Heart right ventricle (tissue), 16 donors: ENCODE measurements at regions not wholly inside any gene's neighbourhood (a gene's known extent, or its start where the extent isn't known, plus 50 kb on each side); places are given as distances from the start of the nearest gene placed in this dataset.
A peak's percentile ranks its signal among the peaks of the same experiment; 100 is the strongest.
"Not testable (repeated sequence)": the region's sequence is repeated elsewhere in the genome, so short reads cannot be mapped to it uniquely, and the experiment has no call there.

Experiments used
- ATAC-seq, 8 donors: fragments of 200-7000 bp; cut with Tn5 transposase; one replicate each; pipeline ENCODE4 v1.9.1; 2020; ENCODE audit warnings: mild to moderate bottlenecking in 8 of 8, moderate library complexity in 8 of 8, moderate number of reproducible peaks in 1 of 8
- DNase-seq, 2 donors: peaks; one replicate each; pipeline ENCODE4 v3.0.0-alpha.2; 2020
- H3K27ac ChIP-seq, 10 donors: fragments of 200-600 bp; sonication (generic) in 2 of 10; one replicate each; pipeline versions ENCODE4 v1.5.0 to v1.8.0; 2020 to 2022; ENCODE audit warnings: mild to moderate bottlenecking in 3 of 10
- H3K27me3 ChIP-seq, 7 donors: fragments of 200-600 bp; one replicate each; pipeline ENCODE4 v1.8.0; 2021 to 2022; ENCODE audit warnings: mild to moderate bottlenecking in 2 of 7
- H3K36me3 ChIP-seq, 9 donors: fragments of 200-600 bp; sonication (generic) in 1 of 9; one replicate each; pipeline versions ENCODE4 v1.5.0 to v1.8.0; 2020 to 2022; ENCODE audit warnings: mild to moderate bottlenecking in 2 of 9
- H3K4me1 ChIP-seq, 9 donors: fragments of 200-600 bp; sonication (generic) in 1 of 9; one replicate each; pipeline versions ENCODE4 v1.5.0 to v1.8.0; 2020 to 2022; ENCODE audit warnings: mild to moderate bottlenecking in 4 of 9
- H3K4me3 ChIP-seq, 10 donors: fragments of 200-600 bp; sonication (generic) in 2 of 10; one replicate each; pipeline versions ENCODE4 v1.5.0 to v1.8.0; 2020 to 2022; ENCODE audit warnings: mild to moderate bottlenecking in 7 of 10, moderate library complexity in 2 of 10
- H3K9me3 ChIP-seq, 11 donors: fragments of 200-600 bp in 10 of 11; sonication (generic) in 2 of 11; one replicate each; pipeline versions ENCODE4 v1.5.0 to v1.8.0; 2013 to 2022; ENCODE audit warnings: mild to moderate bottlenecking in 2 of 11, control low read depth in 1 of 11, moderate library complexity in 1 of 11
- WGBS, 2 donors: extraction: QIAGEN DNeasy Blood & Tissue Kit; methylation state at CpG; one replicate each; pipeline ENCODE4 v1.1.7; 2013; ENCODE audit warnings: inconsistent platforms in 1 of 2; 5-methylcytosine and 5-hydroxymethylcytosine counted together
- intact Hi-C, 10 donors: fragments of 100-400 bp; cut with DNase I; formaldehyde crosslinking; loops; one replicate each; pipeline versions ENCODE4 v1.11.1 to v1.14.2; 2022
- TF ChIP-seq, protein P1 (sequence below), 9 donors: fragments of 200-600 bp; sonication (generic) in 2 of 9; IDR thresholded peaks; one replicate each; pipeline versions ENCODE4 v1.5.0 to v1.8.0; 2021 to 2022; ENCODE audit warnings: antibody characterized with exemption in 9 of 9, mild to moderate bottlenecking in 5 of 9, moderate library complexity in 1 of 9
- donor health status: Arrhythmogenic right ventricular cardiomyopathy.
- donor health status: ischemic (EF 13 %, LVEDD 7.1; RV severe dilation, severe dysfunction).
- donor health status: healthy with polysubstance abuse.
- donor health status: DM: no; HTN: yes; CAD: no.
- donor health status: DM: no; HTN: no; CAD: no.
- donor health status: ischemic (EF 25% LVEDD 6.9; RV normal size, moderate dysfunction).
- donor health status: ischemic (EF 25% LVEDD 5.7; RV mildly dilated, moderate dysfunction).
- donor health status: healthy.
- donor health status: DM: yes; HTN: yes; CAD: no.
- donor health status: Ischemic cardiomyopathy.
- donor health status: ischemic (EF 35%, LVEDD 5.7; RV mildly dilated, moderate dysfunction).
- donor health status: nonischemic (EF 11% LVEDD 7.7; RV severe dilation, severe dysfunction).
- donor health status: DM: yes; HTN: yes; CAD: no.
- donor health status: PGD.
- donor health status: ischemic (EF 29% LVEDD 5.4; RV normal size, mild dysfunction).
- donor health status: nonischemic (EF 23%, LVEDD 6.1; RV moderate dilation, normal function).

DNA sequence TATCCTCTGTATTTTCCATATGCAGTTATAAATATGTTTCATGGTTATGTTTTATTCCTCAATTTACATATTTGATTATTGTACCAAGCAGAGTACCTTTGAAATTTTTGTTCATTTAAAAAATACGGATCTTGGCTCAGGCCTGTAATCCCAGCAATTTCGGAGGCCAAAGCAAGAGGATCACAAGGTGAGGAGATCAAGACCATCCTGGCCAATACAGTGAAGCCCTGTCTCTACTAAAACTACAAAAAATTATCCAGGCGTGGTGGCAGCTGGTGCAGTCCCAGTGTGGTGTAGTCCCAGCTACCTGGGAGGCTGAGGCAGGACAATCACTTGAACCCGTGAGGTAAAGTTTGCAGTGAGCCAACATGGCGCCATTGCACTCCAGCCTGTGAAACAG, 251.2 kb upstream of the TPTE start:
- WGBS, 2 donors, result 51% methylated on average over 5 of the region's 5 CpGs
- H3K9me3 ChIP-seq, result peaks cover 0 to 23% (median 0%) of the 10 kb centered on the region in 11 donors
- H3K27me3 ChIP-seq, H3K4me3 ChIP-seq, H3K36me3 ChIP-seq, DNase-seq, H3K4me1 ChIP-seq, H3K27ac ChIP-seq, intact Hi-C loops: not testable (repeated sequence)
- peak in 5 of 8 donors; percentile 24 to 42 (median 33) for ATAC-seq

DNA sequence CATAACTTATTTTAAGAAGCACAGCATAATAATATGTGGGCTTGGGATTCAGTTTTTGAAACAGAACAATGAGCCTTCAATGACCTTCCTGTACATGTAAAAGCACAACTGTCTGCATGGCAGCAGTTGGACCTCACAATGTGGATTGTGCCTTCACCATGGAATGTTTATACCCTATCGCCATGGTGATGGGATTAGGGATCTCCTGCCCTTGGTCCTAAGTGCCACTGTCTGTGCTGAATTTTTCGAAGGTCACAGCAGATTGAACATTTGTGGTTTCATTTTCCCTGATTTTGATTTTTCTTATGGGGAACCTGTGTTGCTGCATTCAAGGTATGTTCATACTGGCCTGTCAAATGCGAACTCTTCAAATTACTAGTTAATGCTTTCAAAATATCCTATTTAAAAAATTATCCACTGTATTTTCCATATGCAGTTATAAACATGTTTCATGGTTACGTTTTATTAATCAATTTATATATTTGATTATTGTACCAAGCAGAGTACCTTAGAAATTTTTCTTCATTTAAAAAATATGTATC, 249.6 kb upstream of the TPTE start:
- H3K27me3 ChIP-seq, DNase-seq, H3K36me3 ChIP-seq, H3K4me1 ChIP-seq, H3K27ac ChIP-seq, intact Hi-C loops, H3K4me3 ChIP-seq: not testable (repeated sequence)
- peaks cover 0 to 23% (median 0%) of the 10 kb centered on the region in 11 donors for H3K9me3 ChIP-seq
- WGBS, 2 donors, result 60% methylated on average over 4 of the region's 4 CpGs
- peak in 1 of 8 donors; percentile 28 for ATAC-seq

DNA sequence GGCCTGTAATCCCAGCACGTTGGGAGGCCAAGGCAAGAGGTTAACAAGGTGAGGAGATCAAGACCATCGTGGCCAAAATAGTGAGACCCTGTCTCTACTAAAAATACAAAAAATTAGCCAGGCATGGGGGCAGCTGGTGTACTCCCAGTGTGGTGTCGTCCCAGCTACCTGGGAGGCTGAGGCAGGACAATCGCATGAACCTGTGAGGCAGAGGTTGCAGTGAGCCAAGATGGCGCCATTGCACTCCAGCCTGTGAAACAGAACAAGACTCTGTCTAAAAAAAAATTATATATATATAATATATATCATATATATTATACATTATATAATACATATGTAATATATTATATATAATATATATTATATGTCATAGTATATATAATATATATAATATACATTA, 249.2 kb upstream of the TPTE start:
- peaks cover 0 to 23% (median 0%) of the 10 kb centered on the region in 11 donors for H3K9me3 ChIP-seq
- ATAC-seq (peak in 5 of 8 donors; percentile 49 to 89 (median 78)), DNase-seq (no peak)
- H3K4me3 ChIP-seq, result no peak overlapping the region
- no peaks in the 10 kb centered on the region for H3K36me3 ChIP-seq
- no peaks in the 10 kb centered on the region for H3K4me1 ChIP-seq
- TF ChIP-seq, protein P1, sequence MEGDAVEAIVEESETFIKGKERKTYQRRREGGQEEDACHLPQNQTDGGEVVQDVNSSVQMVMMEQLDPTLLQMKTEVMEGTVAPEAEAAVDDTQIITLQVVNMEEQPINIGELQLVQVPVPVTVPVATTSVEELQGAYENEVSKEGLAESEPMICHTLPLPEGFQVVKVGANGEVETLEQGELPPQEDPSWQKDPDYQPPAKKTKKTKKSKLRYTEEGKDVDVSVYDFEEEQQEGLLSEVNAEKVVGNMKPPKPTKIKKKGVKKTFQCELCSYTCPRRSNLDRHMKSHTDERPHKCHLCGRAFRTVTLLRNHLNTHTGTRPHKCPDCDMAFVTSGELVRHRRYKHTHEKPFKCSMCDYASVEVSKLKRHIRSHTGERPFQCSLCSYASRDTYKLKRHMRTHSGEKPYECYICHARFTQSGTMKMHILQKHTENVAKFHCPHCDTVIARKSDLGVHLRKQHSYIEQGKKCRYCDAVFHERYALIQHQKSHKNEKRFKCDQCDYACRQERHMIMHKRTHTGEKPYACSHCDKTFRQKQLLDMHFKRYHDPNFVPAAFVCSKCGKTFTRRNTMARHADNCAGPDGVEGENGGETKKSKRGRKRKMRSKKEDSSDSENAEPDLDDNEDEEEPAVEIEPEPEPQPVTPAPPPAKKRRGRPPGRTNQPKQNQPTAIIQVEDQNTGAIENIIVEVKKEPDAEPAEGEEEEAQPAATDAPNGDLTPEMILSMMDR (IDR thresholded peaks at IDR 0.05), result no peak
- 56 to 59% methylated on average over 5 of the region's 5 CpGs for WGBS, 2 donors
- H3K27me3 ChIP-seq, result no peaks in the 10 kb centered on the region
- no peak overlapping the region for H3K27ac ChIP-seq
- intact Hi-C loops, result no loop called here

DNA sequence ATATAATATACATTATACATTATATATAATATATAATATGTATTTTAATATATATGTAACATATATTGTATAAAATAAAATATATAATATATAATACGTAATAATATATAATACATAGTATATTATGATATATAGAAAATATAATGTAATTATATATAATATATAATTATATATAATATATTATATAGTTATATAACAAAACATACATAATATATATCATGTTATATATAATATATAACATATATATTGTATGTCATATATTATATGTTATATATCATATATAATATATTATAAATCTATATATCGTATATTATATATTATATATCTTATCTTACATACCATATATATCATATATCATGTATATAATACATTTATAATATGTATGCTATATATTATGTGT, 248.2 kb upstream of the TPTE start:
- Histone ChIP-seq H3K4me1 (no peaks in the 10 kb centered on the region), H3K36me3 (no peaks in the 10 kb centered on the region), H3K27me3 (no peaks in the 10 kb centered on the region), H3K9me3 (peaks cover 0 to 23% (median 0%) of the 10 kb centered on the region in 11 donors), H3K27ac (no peak overlapping the region), H3K4me3 (no peak overlapping the region)
- TF ChIP-seq, protein P1 (IDR thresholded peaks at IDR 0.05), result no peak
- DNase-seq, result no peak
- intact Hi-C loops, result no loop called here
- ATAC-seq, result no peak
- WGBS, 2 donors, result 52 to 81% methylated on average over 2 of the region's 2 CpGs

DNA sequence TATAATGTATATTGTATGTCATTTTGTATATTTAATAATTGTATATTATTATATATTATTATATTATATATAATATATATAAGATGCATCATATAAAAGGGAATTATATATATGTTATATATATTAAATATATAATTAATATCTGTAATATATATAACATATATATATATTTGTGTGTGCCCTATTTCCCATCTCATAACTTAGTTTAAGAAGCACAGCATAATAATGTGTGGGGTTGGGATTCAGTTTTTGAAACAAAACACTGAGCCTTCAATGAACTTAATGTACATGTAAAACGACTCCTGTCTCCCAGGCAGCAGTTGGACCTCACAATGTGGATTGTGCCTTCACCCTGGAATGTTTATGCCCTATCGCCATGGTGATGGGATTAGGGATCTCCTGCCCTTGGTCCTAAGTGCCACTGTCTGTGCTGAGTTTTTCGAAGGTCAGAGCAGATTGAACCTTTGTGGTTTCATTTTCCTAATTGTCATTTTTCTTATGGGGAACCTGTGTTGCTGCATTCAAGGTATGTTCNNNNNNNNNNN, 247.5 kb upstream of the TPTE start:
- DNase-seq (peak in 1 of 2 donors; percentile 7), ATAC-seq (peak in 3 of 8 donors; percentile 61 to 75 (median 67))
- H3K36me3 ChIP-seq, H3K4me3 ChIP-seq, H3K27ac ChIP-seq, intact Hi-C loops, H3K27me3 ChIP-seq, H3K4me1 ChIP-seq: not testable (repeated sequence)
- peaks cover 0 to 23% (median 0%) of the 10 kb centered on the region in 11 donors for H3K9me3 ChIP-seq
- WGBS, 2 donors, result 67 to 73% methylated on average over 3 of the region's 3 CpGs
